ENCODE measurements at regions not wholly inside any gene's neighbourhood (a gene's known extent, or its start where the extent isn't known, plus 50 kb on each side); places are given as distances from the start of the nearest gene placed in this dataset.

DNA sequence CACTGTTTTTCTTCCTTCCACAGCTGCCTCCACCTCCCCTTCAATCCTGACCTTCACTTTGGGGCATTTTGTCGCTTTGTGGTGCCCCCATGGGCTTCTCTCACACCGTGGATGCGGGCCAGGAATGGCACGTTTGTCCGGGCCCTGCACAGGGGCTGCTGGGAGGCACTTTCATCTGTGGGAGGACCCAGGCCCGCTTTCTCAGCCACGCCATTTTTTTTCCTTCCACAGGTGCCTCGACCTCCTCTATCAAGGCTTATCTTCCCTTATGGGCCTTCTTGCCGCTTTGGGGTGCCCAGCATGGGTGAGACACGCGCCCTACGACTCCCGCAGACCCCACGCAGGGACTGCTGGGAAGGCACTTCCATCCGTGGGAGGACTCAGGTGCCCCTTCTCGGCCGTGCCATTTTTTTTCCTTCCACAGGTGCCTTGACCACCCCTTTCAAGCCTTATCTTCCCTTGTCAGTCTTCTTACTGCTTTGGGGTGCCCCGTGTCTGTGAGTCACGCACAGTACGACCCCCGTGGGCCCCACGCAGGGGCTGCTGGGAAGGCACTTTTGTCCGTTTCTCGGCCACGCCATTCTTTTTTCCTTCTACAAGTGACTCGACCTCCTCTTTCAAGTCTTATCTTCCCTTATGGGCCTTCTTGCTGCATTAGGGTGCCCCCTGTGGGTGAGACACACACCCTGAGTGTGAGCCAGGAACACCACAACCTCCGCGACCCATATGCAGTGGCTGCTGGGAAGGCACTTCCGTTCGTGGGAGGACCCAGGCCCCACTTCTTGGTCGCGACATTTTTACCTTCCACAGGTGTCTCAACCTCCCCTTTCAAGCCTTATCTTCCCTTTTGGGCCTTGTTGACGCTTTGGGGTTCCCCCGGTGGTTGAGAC lies 270.7 kb downstream of the ALG10 start:
- peak in 1 of 2 donors; percentile 3 for DNase-seq

DNA sequence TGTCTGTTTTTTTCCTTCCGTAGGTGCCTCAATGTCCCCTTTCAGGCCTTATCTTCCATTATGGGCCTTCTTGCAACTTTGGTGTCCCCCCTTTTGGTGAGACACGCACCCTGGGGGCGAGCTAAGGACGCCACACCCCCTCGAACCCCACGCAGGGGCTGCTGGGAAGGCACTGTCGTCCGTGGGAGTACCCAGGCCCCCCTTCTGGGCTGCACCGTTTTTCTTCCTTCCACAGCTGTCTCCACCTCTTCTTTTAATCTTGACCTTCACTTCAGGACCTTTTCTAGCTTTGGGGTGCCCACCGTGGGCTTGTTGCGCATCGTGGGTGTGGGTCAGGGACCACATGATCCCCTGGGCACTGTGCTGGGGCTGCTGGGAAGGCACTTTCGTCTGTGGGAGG lies 271.8 kb downstream of the ALG10 start:
- no peak for DNase-seq

DNA sequence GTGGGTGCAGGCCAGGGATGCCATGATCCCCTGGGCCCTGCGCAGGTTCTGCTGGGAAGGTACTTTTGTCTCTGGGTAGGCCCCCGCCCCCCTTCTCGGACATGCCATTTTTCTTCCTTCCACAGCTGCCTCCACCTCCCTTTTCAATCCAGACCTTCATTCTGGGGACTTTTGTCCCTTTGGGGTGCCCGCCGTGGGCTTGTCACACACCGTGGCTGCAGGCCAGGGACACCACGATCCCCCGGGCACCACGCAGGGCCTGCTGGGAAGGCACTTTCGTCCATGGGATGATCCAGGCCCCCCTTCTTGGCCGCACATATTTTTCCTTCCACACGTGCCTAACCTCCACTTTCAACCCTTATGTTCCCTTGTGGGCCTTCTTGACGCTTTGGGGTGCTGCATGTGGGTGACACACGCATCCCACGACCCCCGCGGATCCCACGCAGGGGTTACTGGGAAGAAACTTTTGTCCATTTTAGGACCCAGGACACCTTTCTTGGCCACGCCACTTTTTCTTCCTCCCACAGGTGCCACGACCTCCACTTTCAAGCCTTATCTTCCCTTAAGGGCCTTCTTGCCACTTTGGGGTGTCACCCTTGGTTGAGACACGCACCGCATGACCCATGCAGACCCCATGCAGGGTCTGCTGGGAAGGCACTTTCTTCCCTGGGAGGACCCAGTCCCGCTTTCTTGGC lies 272.5 kb downstream of the ALG10 start:
- DNase-seq, result no peak

DNA sequence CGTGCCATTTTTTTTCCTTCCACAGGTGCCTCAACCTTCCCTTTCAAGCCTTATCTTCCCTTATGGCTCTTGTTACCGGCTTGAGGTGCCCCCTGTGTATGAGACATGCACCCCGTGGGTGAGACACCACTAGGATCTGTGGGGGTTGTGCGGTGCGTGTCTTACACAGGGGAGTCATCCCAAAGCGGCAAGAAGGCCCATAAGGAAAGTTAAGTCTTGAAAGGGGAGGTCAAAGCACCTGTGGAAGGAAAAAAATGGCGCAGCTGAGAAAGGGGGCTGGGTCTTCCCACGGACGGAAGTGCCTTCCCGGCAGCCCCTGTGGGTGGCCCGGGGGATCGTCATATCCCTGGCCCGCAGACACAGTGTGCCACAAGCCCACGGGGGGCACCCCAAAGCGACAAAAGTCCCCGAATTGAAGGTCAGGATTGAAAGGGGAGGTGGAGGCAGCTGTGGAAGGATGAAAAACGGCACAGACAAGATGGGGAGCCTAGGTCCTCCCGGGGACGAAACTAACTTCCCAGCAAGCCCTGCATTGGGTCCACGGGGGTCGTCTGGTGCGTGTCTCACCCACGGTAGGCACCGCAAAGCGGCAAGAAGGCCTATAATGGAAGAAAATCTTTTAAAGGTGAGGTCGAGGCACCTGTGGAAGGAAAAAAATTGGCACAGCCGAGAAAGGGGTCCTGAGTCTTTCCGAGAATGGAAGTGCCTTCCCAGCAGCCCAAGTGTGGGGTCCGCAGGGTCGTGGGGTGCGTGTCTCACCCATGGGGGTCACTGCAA lies 273.3 kb downstream of the ALG10 start:
- DNase-seq, result no peak

DNA sequence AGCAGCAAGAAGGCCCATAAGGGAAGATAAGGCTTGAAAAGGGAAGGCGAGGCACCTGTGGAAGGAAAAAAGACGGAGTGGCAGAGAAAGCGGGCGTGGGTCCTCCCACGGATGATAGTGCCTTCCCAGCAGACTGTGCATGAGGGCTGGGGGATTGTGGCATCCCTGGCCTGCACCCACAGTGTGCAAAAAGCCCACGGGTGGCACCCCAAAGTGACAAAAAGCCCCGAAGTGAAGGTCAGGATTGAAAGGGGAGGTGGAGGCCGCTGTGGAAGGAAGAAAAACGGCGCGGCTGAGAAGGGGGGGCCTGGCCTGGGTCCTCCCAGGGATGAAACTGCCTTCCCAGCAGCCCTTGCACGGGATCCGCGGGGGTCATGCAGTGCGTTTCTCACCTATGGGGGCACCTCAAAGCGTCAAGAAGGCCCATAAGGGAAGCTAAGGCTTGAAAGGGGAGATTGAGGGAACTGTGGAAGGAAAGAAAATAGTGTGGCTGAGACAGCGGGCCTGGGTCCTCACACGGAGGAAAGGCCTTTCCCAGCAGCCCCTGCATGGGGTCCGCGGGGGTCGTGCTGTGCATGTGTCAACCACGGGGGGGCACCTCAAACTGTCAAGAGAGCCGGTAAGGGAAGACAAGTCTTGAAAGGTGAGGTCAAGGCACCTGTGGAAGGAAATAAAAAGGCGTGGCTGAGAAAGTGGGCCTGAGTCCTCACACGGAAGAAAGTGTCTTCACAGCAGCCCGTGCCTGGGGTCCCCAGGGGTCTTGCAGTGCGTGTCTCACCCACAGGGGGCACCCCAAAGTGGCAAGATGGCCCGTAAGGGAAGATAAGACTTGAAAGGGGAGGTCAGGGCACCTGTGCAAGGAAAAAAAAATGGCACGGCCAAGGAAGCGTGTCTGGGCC lies 274.1 kb downstream of the ALG10 start:
- DNase-seq, result no peak

DNA sequence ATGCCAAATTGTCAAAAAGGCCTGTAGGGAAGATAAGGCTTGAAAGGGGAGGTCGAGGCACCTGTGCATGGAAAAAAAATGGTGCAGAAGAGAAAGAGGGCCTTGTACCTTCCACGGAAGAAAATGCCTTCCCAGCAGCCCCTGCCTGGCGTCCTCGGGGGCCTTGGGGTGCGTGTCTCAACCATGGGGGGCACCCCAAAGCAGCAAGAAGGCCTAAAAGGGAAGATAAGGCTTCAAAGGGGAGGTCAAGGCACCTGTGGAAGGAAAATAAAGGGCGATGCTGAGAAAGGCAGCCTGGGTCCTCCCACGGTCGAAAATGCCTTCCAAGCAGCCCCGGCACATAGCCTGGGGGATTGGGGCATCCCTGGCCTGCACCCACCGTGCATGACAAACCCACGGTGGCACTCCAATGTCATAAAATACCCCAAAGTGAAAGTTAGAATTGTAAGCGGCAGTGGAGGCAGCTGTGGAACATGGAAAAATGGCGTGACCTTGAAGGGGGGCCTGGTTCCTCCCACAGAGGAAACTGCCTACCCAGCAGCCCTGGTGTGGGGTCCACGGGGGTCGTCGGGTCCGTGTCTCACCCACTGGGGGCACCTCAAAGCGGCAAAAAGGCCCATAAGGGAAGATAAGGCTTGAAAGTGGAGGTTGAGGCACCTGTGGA lies 275.0 kb downstream of the ALG10 start:
- DNase-seq, result no peak

DNA sequence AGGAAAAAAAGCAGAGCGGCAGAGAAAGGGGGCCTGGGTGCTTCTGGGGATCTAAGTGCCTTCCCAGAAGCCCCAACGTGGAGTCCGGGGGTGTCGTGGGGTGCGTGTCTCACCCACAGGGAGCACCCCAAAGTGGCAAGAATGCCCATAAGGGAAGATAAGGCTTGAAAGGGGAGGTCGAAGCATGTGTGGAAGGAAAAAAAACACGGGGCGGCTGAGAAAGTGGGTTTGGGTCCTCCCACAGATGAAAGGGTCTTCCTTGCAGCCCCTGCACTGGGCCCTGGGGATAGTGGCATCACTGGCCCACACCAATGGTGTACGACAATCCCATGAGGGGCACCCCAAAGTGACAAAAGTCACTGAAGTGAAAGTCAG lies 275.5 kb downstream of the ALG10 start:
- no peak for DNase-seq

DNA sequence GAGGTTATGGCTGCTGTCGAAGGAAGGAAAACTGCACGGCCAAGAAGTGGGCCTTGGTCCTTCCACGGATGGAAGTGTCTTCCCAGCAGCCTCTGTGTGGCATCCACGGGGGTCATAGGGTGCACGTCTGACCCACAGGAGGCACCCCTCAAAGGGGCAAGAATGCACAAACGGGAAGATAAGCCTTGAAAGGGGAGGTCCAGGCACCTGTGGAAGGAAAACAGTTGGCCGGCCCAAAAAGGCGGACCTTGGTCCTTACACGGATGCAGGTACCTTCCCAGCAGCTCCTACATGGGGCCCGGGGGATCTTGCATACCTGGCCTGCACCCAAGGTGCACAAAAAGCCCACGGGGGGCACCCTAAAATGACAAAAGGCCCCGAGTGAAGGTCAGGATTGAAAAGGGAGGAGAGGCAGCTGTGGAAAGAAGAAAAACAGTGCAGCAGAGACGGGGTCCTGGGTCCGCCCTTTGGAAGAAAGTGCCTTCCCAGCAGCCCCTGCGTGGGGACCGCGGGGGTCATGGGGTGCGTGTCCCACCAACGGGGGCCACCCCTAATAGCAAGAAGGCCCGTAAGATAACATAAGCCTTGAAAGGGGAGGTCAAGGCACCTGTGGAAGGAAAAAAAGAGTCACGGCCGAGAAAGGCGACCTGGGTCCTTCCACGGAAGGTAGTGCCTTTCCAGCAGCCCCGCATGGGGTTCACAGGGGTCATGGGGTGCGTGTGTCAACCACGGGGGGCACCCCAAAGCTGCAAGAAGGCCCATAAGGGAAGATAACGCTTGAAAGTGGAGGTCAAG lies 276.1 kb downstream of the ALG10 start:
- no peak for DNase-seq

DNA sequence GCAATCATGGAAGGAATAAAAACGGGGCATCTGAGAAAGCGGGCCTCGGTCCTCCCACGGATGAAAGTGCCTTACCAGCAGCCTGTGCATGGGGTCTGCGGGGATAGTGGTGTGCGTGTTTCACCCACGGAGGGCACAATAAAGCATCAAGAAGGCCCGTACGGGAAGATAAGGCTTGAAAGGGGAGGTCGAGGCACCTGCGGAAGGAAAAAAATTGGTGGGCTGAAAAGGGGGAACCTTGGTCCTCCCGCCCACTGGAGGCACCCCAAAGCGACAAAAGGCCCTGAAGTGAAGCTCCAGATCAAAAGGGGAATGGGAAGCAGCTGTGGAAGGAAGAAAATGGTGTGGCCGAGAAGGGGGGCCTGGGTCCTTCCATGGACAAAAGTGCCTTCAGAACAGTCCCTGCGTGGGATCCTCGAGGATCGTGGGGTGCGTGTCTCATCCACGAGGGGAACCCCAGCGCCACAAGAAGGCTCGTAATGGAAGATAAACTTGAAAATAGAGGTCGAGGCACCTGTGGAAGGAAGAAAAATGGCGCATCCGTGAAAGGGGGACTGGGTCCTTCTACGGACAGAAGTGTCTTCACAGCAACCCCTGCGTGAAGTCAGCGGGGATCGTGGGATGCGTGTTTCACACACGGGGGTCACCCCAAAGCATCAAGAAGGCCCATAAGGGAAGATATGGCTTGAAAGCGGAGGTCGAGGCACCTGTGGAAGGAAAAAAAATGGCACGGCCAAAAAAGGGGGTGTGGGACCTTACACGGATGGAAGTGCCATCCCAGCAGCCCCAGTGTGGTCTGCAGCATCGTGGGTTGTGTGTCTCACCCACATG lies 276.9 kb downstream of the ALG10 start:
- no peak for DNase-seq

DNA sequence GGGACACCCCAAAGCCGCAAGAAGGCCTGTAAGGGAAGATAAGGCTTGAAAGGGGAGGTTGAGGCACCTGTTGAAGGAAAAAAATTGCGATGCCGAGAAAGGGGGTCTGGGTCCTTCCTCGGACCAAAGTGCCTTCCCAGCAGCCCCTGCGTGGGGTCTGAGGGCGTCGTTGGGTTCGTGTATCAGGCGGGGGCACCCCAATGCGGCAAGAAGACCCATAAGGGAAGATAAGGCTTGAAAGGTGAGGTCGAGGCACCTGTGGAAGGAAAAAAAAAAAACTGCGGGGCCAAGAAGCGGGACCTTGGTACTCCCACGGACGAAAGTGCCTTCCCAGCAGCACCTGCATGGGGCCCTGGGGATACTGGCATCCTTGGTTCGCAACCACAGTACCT lies 277.5 kb downstream of the ALG10 start:
- DNase-seq, result no peak

DNA sequence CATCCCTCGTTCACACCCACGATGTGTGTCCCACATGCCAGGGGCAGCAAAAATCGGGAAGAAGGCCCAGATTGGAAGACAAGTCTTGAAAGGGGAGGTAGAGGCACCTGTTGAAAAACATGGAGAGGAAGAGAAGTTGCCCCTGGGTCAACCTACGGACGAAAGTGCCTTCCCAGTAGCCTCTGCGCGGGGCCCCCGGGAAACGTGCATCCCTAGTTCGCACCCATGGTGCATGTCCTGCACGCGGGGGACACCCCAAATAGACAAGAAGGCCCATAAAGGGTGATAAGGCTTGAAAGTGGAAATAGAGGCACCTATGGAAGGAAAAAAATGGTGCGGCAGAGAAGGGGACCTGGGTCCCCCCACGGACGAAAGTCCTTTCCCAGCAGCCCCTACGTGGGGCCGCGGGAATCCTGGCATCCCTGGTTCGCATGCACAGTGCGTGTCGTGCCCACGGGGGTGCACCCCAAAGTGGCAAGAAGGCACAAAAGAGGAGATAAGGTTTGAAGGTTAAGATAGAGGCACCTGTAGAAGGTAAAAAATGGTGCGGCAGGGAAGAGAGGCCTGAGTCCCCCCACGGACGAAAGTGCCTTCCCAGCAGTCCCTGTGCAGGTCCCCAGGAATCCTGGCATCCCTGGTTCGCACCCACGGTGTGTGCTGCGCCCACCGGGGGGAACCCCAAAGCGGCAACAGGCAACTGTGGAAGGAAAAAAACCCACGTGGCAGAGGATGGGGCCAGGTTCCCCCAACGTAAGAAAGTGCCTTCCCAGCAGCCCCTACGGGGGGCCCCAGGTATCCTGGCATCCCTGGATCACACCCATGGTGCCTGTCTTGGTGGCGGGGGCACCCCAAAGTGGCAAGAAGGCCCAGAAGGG lies 278.3 kb downstream of the ALG10 start:
- DNase-seq, result no peak

DNA sequence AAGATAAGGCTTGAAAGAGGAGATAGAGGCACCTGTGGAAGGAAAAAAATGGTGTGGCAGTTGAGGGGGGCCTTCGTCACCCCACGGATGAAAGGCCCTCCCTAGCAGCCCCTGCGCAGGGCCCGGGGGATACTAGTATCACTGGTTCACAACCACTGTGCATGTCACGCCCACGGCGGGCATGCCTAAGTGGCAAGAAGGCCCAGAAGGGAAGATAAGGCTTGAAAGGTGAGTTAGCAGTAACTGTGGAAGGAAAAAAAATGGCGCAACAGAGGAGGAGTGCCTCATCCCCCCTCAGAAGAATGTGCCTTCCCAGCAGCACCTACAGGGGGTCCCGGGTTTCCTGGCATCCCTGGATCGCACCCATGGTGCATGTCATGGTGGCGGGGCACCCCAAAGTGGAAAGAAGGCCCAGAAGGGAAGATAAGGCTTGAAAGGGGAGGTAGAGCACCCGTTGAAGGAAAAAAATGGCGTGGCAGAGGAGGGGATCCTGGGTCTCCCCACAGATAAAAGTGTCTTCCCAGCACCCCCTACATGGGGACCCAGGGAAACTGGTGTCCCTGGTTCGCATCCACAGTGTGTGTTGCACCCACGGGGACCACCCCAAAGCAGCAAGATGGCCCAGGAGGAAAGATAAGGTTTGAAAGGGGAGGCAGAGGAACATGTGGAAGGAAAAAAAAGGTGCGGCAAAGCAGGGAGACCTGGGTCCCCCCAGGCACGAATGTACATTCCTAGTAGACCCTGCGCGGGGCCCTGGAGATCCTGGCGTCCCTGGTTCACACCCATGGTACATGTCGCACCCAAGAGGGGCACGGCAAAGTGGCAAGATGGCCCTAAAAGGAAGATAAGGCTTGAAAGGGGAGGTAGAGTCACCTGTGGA lies 279.2 kb downstream of the ALG10 start:
- no peak for DNase-seq

DNA sequence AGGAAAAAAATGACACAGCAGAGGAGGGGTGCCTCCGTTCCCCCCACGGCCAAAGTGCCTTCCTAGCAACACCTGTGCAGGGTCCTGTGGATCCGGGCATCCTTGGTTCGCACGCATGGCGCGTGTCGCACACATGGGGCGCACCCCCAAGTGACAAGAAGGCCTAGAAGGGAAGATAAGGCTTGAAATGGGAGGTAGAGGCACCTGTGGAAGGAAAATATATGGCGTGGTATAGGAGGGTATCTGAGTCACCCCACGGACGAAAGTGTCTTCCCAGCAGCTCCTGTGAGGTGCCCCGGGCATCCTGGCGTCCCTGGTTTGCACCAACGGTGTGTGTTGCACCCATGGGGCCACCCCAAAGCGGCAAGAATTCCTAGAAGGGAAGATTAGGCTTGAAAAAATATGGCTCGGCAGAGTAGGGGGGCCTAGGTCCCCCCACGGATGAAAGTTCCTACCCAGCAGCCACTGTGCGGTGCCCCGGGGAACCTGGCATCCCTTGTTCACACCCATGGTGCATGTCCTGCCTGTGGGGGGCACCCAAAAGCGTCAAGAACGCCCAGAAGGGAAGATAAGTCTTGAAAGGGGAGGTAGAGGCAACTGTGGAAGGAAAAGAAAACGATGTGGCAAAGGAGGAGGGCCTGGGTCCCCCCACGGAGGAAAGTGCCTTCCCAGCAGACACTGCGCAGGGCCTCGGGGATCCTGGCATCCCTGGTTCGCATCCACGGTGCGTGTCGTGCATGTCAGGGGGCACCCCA lies 280.0 kb downstream of the ALG10 start:
- no peak for DNase-seq

DNA sequence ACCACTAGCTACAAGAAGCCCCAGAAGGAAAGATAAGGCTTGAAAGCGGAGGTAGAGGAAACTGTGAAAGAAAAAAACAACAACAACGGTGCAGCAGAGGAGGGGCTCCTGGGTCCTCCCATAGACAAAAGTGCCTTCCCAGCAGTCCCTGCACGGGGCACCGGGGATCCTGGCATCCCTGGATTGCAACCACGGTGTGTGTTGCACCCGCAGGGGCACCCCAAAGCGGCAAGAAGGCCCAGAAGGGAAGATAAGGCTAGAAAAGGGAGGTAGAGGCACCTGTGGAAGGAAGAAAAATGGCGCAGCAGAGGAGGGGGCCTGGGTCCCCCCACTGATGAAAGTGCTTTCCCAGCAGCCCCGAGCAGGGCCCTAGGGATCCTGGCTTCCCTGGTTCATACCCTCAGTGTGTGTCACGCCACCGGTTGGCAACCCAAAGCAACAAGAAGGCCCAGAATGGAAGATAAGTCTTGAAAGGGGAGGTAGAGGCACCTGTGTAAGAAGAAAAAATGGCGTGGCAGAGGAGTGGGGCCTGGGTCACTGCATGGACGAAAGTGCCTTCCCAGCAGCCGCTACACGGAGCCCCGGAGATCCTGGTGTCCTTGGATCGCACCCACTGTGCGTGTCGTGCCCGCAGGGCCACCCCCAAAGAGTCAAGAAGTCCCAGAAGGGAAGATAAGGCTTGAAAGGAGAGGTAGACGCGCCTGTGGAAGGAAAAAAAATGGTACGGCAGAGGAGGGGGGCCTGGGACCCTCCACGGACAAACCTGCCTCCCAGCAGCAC lies 281.0 kb downstream of the ALG10 start:
- DNase-seq, result no peak

DNA sequence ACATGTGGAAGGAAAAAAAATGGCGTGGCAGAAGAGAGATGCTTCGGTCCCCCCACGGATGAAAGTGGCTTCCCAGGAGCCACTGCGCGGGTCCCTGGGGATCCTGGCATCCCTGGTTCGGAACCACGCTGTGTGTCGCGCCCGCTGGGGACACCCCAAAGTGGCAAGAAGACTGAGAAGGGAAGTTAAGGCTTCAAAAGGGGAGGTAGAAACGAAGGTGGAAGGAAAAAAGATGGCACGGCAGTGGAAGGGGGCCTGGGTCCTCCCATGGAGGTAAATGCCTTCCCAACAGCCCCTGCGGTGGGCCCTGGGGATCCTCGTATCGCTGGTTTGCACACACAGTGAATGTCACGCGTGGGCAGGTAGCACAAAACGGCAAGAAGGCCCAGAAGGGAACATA lies 281.7 kb downstream of the ALG10 start:
- no peak for DNase-seq

DNA sequence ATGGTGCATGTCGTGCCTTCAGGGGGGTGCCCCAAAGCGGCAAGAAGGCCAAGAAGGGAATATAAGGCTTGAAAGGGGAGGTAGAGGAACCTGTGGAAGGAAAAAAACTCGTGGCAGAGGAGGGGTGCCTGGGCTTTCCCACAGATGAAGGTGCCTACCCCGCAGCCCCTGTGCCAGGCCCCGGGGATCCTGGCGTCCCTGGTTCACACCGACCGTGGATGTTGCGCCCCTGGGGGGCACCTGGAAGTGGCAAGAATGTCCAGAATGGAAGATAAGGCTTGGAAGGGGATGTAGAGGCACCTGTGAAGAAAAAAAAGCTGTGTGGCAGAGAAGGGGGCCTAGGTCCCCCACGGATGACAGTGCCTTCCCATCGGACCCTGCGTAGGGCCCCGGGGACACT lies 282.2 kb downstream of the ALG10 start:
- no peak for DNase-seq

DNA sequence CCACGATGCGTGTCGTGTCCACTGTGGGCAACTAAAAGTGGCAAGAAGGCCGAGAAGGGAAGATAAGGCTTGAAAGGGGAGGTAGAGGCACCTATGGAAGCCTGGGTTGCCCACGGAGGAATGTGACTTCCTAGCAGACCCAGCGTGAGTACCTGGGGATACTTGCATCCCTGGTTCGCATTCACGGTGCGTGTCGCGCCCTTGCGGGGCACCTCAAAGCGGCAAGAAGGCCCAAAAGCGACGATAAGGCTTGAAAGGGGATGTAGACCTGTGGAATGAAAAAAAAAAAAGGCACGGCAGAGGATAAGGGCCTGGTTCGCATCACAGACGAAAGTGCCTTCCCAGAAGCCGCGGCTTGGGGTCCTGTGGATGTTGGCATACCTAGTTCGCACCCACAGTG lies 282.9 kb downstream of the ALG10 start:
- DNase-seq, result no peak

Measured in stimulated activated CD4-positive, alpha-beta T cell treated with anti-CD3 and anti-CD28 coated beads, Interleukin-2, amount 100 ng/mL, for 24 hours (primary cell).